ENCODE measurements at regions not wholly inside any gene's neighbourhood (a gene's known extent, or its start where the extent isn't known, plus 50 kb on each side); places are given as distances from the start of the nearest gene placed in this dataset.
A peak's percentile ranks its signal among the peaks of the same experiment; 100 is the strongest.
"Not testable (repeated sequence)": the region's sequence is repeated elsewhere in the genome, so short reads cannot be mapped to it uniquely, and the experiment has no call there.

DNA sequence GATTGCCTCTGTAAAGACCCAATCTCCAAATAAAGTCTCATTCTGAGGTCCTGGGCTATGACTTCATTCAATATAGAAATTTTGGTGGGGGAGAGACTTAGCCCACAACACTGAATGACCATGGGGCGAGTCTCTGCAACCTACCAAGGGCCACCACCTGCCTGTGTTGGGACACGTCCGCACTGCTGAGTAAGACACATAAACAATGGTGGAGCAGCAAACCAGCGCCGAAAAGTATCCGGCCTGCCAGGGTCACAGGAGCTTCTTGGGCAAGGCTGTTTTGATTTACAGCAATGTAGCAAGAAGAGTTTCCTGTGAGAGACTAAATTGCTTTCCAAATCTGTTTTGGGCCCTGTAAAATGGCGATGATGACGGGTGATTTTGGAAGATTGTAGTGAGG lies 122.3 kb downstream of the SHANK2 start:
- H3K4me3 Mint-ChIP-seq, result no peak overlapping the region
- H3K27me3 Mint-ChIP-seq, result peaks cover 8% of the 10 kb centered on the region
- ATAC-seq (no peak), DNase-seq (no peak)
- H3K27ac Mint-ChIP-seq, result no peak overlapping the region
- H3K4me1 Mint-ChIP-seq, result no peaks in the 10 kb centered on the region
- no peaks in the 10 kb centered on the region for H3K9me3 Mint-ChIP-seq

- DNase-seq (no peak), ATAC-seq (no peak)
- H3K9me3 Mint-ChIP-seq, result no peaks in the 10 kb centered on the region
- H3K4me3 Mint-ChIP-seq, result no peak overlapping the region
- H3K27ac Mint-ChIP-seq, result no peak overlapping the region
- peaks cover 8% of the 10 kb centered on the region for H3K27me3 Mint-ChIP-seq
- no peaks in the 10 kb centered on the region for H3K4me1 Mint-ChIP-seq
Observed at GRCh38 chr11:71129624-71130023, 122.8 kb downstream of the SHANK2 start.

DNA sequence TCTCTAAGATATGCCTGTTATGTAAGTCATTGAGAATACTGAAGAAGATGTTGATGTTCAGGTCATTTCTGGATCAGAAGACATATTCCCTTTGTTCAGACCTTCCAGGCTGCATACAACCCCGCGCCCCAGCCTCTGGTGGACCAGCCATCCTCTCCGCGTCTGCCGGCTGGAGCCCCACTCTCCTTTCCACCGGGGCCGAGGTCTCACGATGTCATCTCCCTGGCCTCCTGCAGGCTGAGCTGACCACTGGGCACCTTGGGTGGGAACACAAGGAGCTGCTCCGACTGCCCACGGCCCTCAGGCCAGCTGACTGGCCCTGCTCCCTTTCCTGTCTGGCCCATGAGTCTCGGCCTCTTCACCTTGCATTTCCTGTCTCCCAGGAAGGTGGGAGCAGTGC lies 124.6 kb downstream of the SHANK2 start:
- no peak overlapping the region for H3K27ac Mint-ChIP-seq
- H3K9me3 Mint-ChIP-seq, result peaks cover 6 to 7% of the 10 kb centered on the region in 2 donors
- H3K27me3 Mint-ChIP-seq, result peaks cover 8% of the 10 kb centered on the region
- H3K4me1 Mint-ChIP-seq, result no peaks in the 10 kb centered on the region
- H3K4me3 Mint-ChIP-seq, result no peak overlapping the region
- DNase-seq (no peak), ATAC-seq (no peak)

DNA sequence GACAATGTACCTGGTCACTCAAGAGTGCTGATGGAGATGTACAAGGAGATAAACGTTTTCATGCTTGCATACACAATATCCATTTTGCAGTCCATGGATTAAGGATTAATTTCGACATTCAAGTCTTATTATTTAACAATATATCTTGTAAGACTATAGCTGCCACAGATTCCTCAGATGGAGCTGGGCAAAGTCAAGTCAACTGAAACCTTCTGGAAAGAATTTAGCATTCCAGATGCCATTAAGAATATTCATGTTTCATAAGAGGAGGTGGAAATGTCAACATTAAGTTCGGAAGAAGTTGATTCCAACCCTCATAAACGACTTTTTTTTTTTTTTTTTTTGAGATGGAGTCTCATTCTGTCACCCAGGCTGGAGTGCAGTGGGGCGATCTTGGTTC lies 126.0 kb downstream of the SHANK2 start:
- not testable (repeated sequence) for H3K27me3 Mint-ChIP-seq, ATAC-seq, H3K9me3 Mint-ChIP-seq, DNase-seq, H3K27ac Mint-ChIP-seq, H3K4me1 Mint-ChIP-seq, H3K4me3 Mint-ChIP-seq

- no peak overlapping the region for H3K4me3 Mint-ChIP-seq
- DNase-seq, result no peak
Observed at GRCh38 chr11:71125150-71125549, 127.2 kb downstream of the SHANK2 start.

GRCh38 chr11:71124127-71124526 lies 128.2 kb downstream of the SHANK2 start:
- H3K27me3 Mint-ChIP-seq, result peaks cover 20% of the 10 kb centered on the region
- peaks cover 6 to 7% of the 10 kb centered on the region in 2 donors for H3K9me3 Mint-ChIP-seq
- ATAC-seq (no peak), DNase-seq (no peak)
- no peaks in the 10 kb centered on the region for H3K4me1 Mint-ChIP-seq
- no peak overlapping the region for H3K4me3 Mint-ChIP-seq
- H3K27ac Mint-ChIP-seq, result no peak overlapping the region

More at GRCh38 chr11:71125150-71125549, 127.2 kb downstream of the SHANK2 start:
- no peak for ATAC-seq
- H3K27ac Mint-ChIP-seq, result no peak overlapping the region
- H3K27me3 Mint-ChIP-seq, result peaks cover 14% of the 10 kb centered on the region
- peaks cover 6 to 7% of the 10 kb centered on the region in 2 donors for H3K9me3 Mint-ChIP-seq
- H3K4me1 Mint-ChIP-seq, result no peaks in the 10 kb centered on the region

DNA sequence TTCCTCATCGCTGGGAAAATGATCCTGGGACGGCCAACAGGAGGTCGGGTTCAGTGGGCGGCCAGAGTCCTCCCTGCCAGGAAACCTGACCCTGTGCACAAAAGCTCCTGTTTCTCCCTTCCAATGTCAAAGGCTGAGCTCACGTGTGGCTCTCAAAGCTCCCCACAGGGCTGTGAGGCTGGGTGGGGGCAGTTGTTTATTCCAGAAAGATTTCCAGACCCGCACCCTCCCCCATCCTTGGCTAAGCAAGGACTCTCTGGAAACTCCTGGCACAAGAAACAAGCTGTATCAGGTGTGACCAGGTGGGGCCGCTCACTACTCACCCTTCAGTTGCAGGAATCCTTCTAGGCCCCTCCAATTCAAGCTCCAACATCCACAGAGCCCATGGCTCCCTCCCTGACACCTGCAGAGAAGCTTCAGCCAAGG lies 131.9 kb downstream of the SHANK2 start:
- Mint-ChIP-seq H3K4me1 (no peaks in the 10 kb centered on the region), H3K4me3 (no peak overlapping the region), H3K27ac (no peak overlapping the region), H3K9me3 (peaks cover 6 to 7% of the 10 kb centered on the region in 2 donors), H3K27me3 (peaks cover 29% of the 10 kb centered on the region)
- ATAC-seq, result no peak
- DNase-seq, result no peak

DNA sequence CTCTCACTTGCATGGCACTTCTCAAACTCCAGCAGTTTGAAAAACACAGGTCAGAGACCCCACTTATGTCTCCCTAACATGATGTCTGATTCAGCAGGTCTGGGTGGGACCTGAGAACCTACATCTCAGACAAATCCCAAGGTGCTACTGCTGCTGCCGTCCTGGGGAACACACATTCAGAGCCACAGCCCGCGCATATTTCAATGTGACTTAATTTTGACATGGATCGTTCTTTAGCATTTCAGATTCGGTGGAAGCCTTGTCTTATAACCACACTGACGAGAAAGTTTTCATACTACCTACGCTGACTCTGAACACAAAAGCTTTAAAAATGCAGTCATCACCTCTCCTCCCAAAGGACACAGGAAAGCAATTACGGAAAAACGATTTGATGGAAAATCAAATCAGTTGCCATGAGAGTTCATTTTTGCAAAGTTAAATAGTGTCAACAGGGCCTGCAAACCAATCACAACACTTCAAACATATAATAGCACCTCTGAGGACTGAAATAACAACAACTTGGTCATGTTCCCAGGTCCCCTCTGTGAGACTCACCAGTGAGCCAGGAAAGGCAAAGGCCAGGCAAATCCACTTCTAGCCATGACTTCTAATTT lies 132.6 kb downstream of the SHANK2 start:
- H3K9me3 Mint-ChIP-seq, result peaks cover 6 to 7% of the 10 kb centered on the region in 2 donors
- peak overlapping the region in 1 of 2 donors; percentile 4 for H3K27ac Mint-ChIP-seq
- ATAC-seq (no peak), DNase-seq (no peak)
- peaks cover 29% of the 10 kb centered on the region for H3K27me3 Mint-ChIP-seq
- H3K4me1 Mint-ChIP-seq, result no peaks in the 10 kb centered on the region
- H3K4me3 Mint-ChIP-seq, result no peak overlapping the region

- H3K4me3 Mint-ChIP-seq, result no peak overlapping the region
- ATAC-seq (no peak), DNase-seq (no peak)
- peaks cover 36% of the 10 kb centered on the region for H3K27me3 Mint-ChIP-seq
- H3K4me1 Mint-ChIP-seq, result no peaks in the 10 kb centered on the region
- peaks cover 1 to 2% of the 10 kb centered on the region in 2 donors for H3K9me3 Mint-ChIP-seq
- H3K27ac Mint-ChIP-seq, result no peak overlapping the region
Observed at GRCh38 chr11:71118671-71119250, 133.6 kb downstream of the SHANK2 start.

GRCh38 chr11:71117311-71117710 lies 135.1 kb downstream of the SHANK2 start:
- no peak for DNase-seq
- Mint-ChIP-seq H3K27me3 (peaks cover 50% of the 10 kb centered on the region), H3K4me3 (no peak overlapping the region), H3K27ac (no peak overlapping the region), H3K4me1 (no peaks in the 10 kb centered on the region), H3K9me3 (no peaks in the 10 kb centered on the region)
- no peak for ATAC-seq

DNA sequence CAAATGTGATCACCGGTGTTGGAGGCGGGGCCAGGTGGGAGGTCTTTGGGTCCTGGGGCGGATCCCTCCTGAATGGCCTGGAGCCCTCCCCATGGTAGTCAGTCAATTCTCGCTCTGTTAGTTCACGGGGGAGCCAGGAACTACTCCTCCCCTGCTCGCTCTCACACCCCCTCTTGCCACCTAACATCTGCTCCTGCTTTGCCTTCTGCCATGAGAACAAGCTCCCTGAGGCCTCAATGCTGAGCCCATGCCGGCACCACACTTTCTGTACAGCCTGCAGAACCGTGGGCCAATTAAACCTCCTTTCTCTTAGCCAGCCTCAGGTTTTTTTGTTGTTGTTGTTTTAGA lies 135.7 kb downstream of the SHANK2 start:
- Mint-ChIP-seq H3K4me3 (no peak overlapping the region), H3K4me1 (no peaks in the 10 kb centered on the region), H3K27ac (no peak overlapping the region), H3K27me3 (peaks cover 54% of the 10 kb centered on the region), H3K9me3 (no peaks in the 10 kb centered on the region)
- DNase-seq (no peak), ATAC-seq (no peak)

DNA sequence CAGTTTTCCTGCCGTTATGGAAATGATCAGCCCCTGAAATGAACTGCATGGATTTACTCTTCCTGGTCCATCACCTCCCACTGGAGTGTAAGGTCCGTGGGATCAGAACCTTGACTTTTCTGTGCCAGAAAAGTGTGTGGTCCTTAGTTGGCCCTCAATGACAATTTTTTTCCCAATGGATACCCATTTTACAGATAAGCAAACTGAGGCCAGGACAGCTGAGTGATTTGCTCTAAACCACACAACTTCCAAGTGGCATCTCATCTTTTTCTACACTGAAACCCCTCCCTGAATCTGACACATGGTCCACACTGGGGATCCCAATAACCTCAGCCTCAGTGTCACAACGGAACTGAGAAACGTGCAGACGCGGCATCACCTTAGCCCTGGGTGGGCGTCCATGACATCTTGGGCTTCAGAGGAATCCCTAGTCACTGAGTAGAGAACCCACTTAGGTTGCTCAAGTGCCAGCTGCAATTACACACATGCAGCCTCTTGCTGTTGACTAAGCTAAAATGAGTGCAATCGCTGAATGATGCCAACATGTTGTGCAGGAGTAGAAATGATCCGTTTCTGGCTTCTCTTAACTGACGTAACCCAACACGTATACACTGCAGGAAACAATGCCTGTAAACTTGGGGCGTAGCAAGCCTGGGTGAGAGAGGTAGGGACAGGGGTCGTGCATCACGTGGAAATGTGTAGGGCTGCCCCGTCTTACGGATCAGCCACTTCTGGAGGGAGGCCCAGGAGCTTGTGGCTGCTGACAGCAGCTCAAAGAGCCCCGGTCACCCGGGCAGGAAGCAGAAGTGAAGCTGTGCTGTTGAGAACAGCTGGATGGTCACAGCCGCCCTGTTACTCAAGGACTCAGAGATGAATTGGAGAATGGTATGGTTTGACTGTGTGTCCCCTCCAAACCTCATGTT lies 136.3 kb downstream of the SHANK2 start:
- Mint-ChIP-seq H3K27me3 (peaks cover 58% of the 10 kb centered on the region), H3K27ac (no peak overlapping the region), H3K4me1 (no peaks in the 10 kb centered on the region), H3K4me3 (no peak overlapping the region), H3K9me3 (no peaks in the 10 kb centered on the region)
- DNase-seq (no peak), ATAC-seq (no peak)

DNA sequence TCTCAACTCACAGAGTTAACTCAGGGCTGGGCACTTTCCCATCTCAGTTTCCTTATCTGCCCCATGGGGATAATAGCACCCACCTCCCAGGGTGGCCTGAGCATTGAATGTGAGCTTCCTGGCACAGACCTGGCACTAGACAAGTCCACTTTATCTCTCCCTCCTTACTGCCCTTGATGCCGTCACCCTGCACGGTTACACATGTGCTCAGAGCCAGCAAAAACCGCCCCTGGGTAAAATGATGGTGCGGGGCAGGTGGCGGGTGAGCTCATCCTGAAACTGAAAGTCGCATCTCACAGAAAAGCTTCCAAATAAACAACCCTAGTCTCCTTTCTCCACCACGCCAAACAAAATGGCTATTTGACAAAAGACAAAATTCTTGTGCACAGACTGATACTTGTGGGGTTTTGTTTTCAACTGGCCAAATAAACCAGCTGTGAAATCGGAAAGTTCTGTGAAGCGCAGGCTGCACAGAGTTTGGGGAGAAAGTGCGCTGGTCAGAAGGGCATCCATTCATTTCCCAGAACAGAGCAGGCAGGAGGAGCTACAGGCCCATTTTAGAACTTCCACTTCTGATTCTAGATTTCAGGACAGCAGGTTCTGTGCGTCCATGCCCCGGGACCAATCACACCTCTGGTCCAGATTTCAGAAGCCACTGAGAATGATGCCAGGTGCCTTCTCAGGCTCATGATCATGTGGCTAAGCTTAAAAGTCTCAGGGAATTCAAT lies 138.1 kb downstream of the SHANK2 start:
- DNase-seq (no peak), ATAC-seq (no peak)

DNA sequence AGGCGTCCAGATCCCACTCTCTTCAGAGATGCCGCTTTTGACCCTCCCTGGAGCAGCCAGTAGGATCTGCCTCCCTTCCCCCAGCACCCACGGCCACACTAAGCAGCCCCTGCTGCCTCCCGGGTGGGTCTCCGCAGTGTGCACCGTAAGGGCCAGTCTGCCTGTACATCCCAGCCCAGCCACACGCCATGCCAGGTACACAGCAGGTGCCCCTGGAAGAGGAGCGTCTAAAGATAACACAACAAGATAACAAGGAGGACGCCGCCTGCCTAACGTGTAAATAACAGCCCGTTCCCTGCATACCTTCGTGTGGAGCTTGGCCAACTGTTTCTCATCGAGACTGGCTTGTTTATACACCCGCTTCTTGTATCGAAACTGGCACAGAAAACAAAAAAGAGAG lies 139.4 kb downstream of the SHANK2 start:
- DNase-seq (no peak), ATAC-seq (no peak)
- no peaks in the 10 kb centered on the region for H3K9me3 Mint-ChIP-seq
- no peaks in the 10 kb centered on the region for H3K4me1 Mint-ChIP-seq
- H3K4me3 Mint-ChIP-seq, result no peak overlapping the region
- peaks cover 46% of the 10 kb centered on the region for H3K27me3 Mint-ChIP-seq
- H3K27ac Mint-ChIP-seq, result no peak overlapping the region

More for the DNA sequence above, 138.1 kb downstream of the SHANK2 start:
- H3K4me1 Mint-ChIP-seq, result no peaks in the 10 kb centered on the region
- H3K27ac Mint-ChIP-seq, result no peak overlapping the region
- H3K27me3 Mint-ChIP-seq, result peaks cover 46% of the 10 kb centered on the region
- H3K4me3 Mint-ChIP-seq, result no peak overlapping the region
- no peaks in the 10 kb centered on the region for H3K9me3 Mint-ChIP-seq

DNA sequence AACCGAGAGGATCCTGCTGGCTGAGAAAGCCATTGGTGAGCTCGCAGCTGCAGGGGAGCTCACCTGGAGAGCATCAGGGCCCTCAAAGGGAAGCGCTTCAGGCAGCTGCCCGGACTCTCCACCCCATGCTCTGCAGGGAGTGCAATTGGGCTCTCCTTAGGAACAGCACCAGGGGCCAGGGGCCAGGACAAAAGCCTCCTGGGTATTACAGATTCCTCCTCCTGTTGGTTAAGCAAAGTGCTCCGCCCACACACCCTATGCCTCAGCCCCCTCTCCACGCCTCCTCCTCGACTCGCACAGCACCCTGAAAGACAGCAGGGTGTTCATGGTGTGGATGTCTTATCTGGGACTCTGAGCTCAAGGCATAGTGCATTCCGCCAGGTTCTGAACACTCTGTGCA lies 139.9 kb downstream of the SHANK2 start:
- no peak for ATAC-seq
- no peak for DNase-seq
- Mint-ChIP-seq H3K27ac (no peak overlapping the region), H3K27me3 (peaks cover 46% of the 10 kb centered on the region), H3K4me1 (no peaks in the 10 kb centered on the region), H3K9me3 (no peaks in the 10 kb centered on the region), H3K4me3 (no peak overlapping the region)
